H1 (cell line): ENCODE measurements at regions not wholly inside any gene's neighbourhood (a gene's known extent, or its start where the extent isn't known, plus 50 kb on each side); places are given as distances from the start of the nearest gene placed in this dataset.

Experiments
- CTCF ChIA-PET: fragments of 300-600 bp; sonication (Branson Sonifier 250); formaldehyde crosslinking; loops from one replicate; lab custom pipeline; 2021; ENCODE audit not compliant: partially characterized antibody; lab: Charles Lee
- POLR2A ChIA-PET: fragments of 300-600 bp; sonication (Branson Sonifier 250); formaldehyde crosslinking; loops from one replicate; lab custom pipeline; 2021; ENCODE audit warnings: inconsistent platforms; ENCODE audit not compliant: partially characterized antibody; lab: Charles Lee
- DNase-seq, 2 experiments: peaks; one replicate each; pipeline versions ENCODE4 v3.0.0 to v3.0.0-alpha.2; 2010 to 2022; ENCODE audit warnings: low spot score in 2 of 2, low read depth in 1 of 2, mixed read lengths in 1 of 2
- FAIRE-seq: peaks from 2 replicates; lab custom pipeline; 2011; peaks lifted over from hg19 to GRCh38; lab: Jason Lieb, UNC
- H2AFZ ChIP-seq: 2 replicates; pipeline ENCODE4 v1.8.1; 2012; ENCODE audit warnings: low read length, inconsistent platforms
- H2AK5ac ChIP-seq: 2 replicates; pipeline ENCODE4 v1.6.1; 2013; ENCODE audit warnings: low read depth, low read length
- H2BK120ac ChIP-seq: replicated peaks from 2 replicates; pipeline ENCODE3; 2013; ENCODE audit warnings: low read depth, low read length, inconsistent platforms
- H2BK12ac ChIP-seq: 2 replicates; pipeline ENCODE4 v1.6.1; 2013; ENCODE audit warnings: low read depth, low read length
- H2BK15ac ChIP-seq: 2 replicates; pipeline ENCODE4 v1.6.1; 2013; ENCODE audit warnings: low read length
- H2BK20ac ChIP-seq: 2 replicates; pipeline ENCODE4 v1.6.1; 2013; ENCODE audit warnings: low read length
- H2BK5ac ChIP-seq: 2 replicates; pipeline ENCODE4 v1.6.1; 2013; ENCODE audit warnings: low read depth, low read length
- H3K14ac ChIP-seq: 2 replicates; pipeline ENCODE4 v1.6.1; 2013; ENCODE audit warnings: inconsistent platforms; ENCODE audit not compliant: insufficient read length
- H3K18ac ChIP-seq: 2 replicates; pipeline ENCODE4 v1.6.1; 2013; ENCODE audit warnings: low read length; ENCODE audit errors: extremely low read depth
- H3K23ac ChIP-seq: 2 replicates; pipeline ENCODE4 v1.6.1; 2013; ENCODE audit warnings: inconsistent platforms; ENCODE audit not compliant: insufficient read length
- H3K23me2 ChIP-seq: 2 replicates; pipeline ENCODE4 v1.6.1; 2013; ENCODE audit warnings: low read depth, low read length
- H3K27ac ChIP-seq: 2 replicates; pipeline ENCODE4 v1.6.1; 2011; ENCODE audit warnings: low read depth, low read length, inconsistent platforms
- H3K27me3 ChIP-seq, 4 experiments: replicated peaks in 1 of 4; 1 replicate in 1 of 4; 2 replicates in 3 of 4; pipeline versions ENCODE4 v1.6.1 to v1.8.1; 2011 to 2013; ENCODE audit warnings: low read length in 3 of 4, mild to moderate bottlenecking in 3 of 4, inconsistent platforms in 2 of 4, mixed read lengths in 2 of 4, moderate library complexity in 1 of 4; ENCODE audit not compliant: control insufficient read depth in 3 of 4, insufficient read depth in 3 of 4; ENCODE audit errors: extremely low read depth in 1 of 4
- H3K36me3 ChIP-seq, 4 experiments: 2 replicates each; pipeline versions ENCODE4 v1.6.1 to v1.8.1; 2011 to 2013; ENCODE audit warnings: mild to moderate bottlenecking in 4 of 4, low read length in 3 of 4, moderate library complexity in 2 of 4, control low read depth in 1 of 4, inconsistent platforms in 1 of 4; ENCODE audit not compliant: insufficient read depth in 4 of 4, control insufficient read depth in 2 of 4
- H3K4ac ChIP-seq: replicated peaks from 2 replicates; pipeline ENCODE3; 2013; ENCODE audit warnings: low read length, low read depth, mixed read lengths, inconsistent platforms; ENCODE audit not compliant: insufficient read length
- H3K4me1 ChIP-seq, 4 experiments: replicated peaks in 1 of 4; 1 replicate in 1 of 4; 2 replicates in 3 of 4; pipeline versions ENCODE4 v1.6.1 to v1.8.1; 2011 to 2013; ENCODE audit warnings: low read length in 3 of 4, inconsistent platforms in 2 of 4, mixed read lengths in 1 of 4; ENCODE audit not compliant: insufficient read depth in 4 of 4, control insufficient read depth in 3 of 4
- H3K4me2 ChIP-seq, 2 experiments: 2 replicates each; pipeline versions ENCODE4 v1.6.1 to v1.8.1; 2011 to 2013; ENCODE audit warnings: low read depth in 2 of 2, low read length in 2 of 2, control low read depth in 1 of 2, inconsistent platforms in 1 of 2, mild to moderate bottlenecking in 1 of 2; ENCODE audit not compliant: insufficient read depth in 1 of 2
- H3K4me3 ChIP-seq, 4 experiments: fragments of 200-600, 300-600 bp in 1 of 4; sonication (generic), shearing (Covaris generic), sonication (Bioruptor Twin) in 1 of 4; 2 replicates each; pipeline versions ENCODE4 v1.5.1 to v1.8.1; 2011 to 2016; ENCODE audit warnings: low read length in 4 of 4, low read depth in 3 of 4, control low read depth in 2 of 4, inconsistent platforms in 2 of 4, mild to moderate bottlenecking in 2 of 4, mixed read lengths in 1 of 4, moderate library complexity in 1 of 4; ENCODE audit not compliant: insufficient read depth in 2 of 4; ENCODE audit errors: extremely low read depth in 1 of 4
- H3K56ac ChIP-seq: replicated peaks from 2 replicates; pipeline ENCODE3; 2013; ENCODE audit warnings: low read depth, mild to moderate bottlenecking, mixed read lengths, low read length, inconsistent platforms; ENCODE audit not compliant: insufficient read length
- H3K79me1 ChIP-seq: 2 replicates; pipeline ENCODE4 v1.6.1; 2013; ENCODE audit warnings: low read depth, low read length, control low read depth
- H3K79me2 ChIP-seq, 2 experiments: 2 replicates each; pipeline versions ENCODE4 v1.6.1 to v1.8.1; 2012 to 2013; ENCODE audit warnings: low read length in 2 of 2, mild to moderate bottlenecking in 2 of 2, inconsistent platforms in 1 of 2; ENCODE audit not compliant: insufficient read depth in 2 of 2, control insufficient read depth in 1 of 2
- H3K9ac ChIP-seq, 4 experiments: replicated peaks in 1 of 4; 1 replicate in 1 of 4; 2 replicates in 3 of 4; pipeline versions ENCODE4 v1.6.1 to v1.8.1; 2011 to 2013; ENCODE audit warnings: low read depth in 3 of 4, low read length in 3 of 4, control low read depth in 2 of 4, mild to moderate bottlenecking in 2 of 4, moderate library complexity in 2 of 4, inconsistent platforms in 1 of 4; ENCODE audit errors: extremely low read depth in 1 of 4
- H3K9me3 ChIP-seq, 2 experiments: 2 replicates each; pipeline versions ENCODE4 v1.6.1 to v1.8.1; 2012 to 2013; ENCODE audit warnings: mild to moderate bottlenecking in 2 of 2, moderate library complexity in 2 of 2, control low read depth in 1 of 2, inconsistent platforms in 1 of 2, low read depth in 1 of 2, low read length in 1 of 2, mixed read lengths in 1 of 2; ENCODE audit not compliant: insufficient read depth in 2 of 2
- H4K20me1 ChIP-seq, 2 experiments: replicated peaks in 1 of 2; 2 replicates each; pipeline versions ENCODE3 to v1.8.1; 2011 to 2013; ENCODE audit warnings: inconsistent platforms in 2 of 2, low read length in 2 of 2, mild to moderate bottlenecking in 1 of 2; ENCODE audit not compliant: insufficient read depth in 2 of 2, control insufficient read depth in 1 of 2
- H4K5ac ChIP-seq: 2 replicates; pipeline ENCODE4 v1.6.1; 2013; ENCODE audit warnings: low read length, low read depth, mixed read lengths, inconsistent platforms; ENCODE audit not compliant: insufficient read length
- H4K8ac ChIP-seq: 2 replicates; pipeline ENCODE4 v1.8.0; 2013; ENCODE audit warnings: mild to moderate bottlenecking, moderate library complexity, low read length, inconsistent platforms; ENCODE audit not compliant: insufficient read depth; ENCODE audit errors: extremely low read depth
- H4K91ac ChIP-seq: replicated peaks from 2 replicates; pipeline ENCODE3; 2013; ENCODE audit warnings: low read length, mixed read lengths, inconsistent platforms; ENCODE audit not compliant: insufficient read length
- ATF3 ChIP-seq: IDR thresholded peaks from 2 replicates; pipeline ENCODE4 v1.6.1; 2011; ENCODE audit warnings: low read depth, mild to moderate bottlenecking, low read length; ENCODE audit not compliant: insufficient read depth
- BRCA1 ChIP-seq: IDR thresholded peaks from 2 replicates; pipeline ENCODE4 v1.6.1; 2012; ENCODE audit warnings: low read depth, low read length, improper control_type of control experiment
- CBX5 ChIP-seq: fragments of 300-800, 300-1000 bp; sonication (generic); IDR thresholded peaks from 2 replicates; pipeline ENCODE4 v1.7.1; 2016; ENCODE audit warnings: antibody characterized with exemption, low read length, low read depth
- CHD1 ChIP-seq: IDR thresholded peaks from 2 replicates; pipeline ENCODE4 v1.6.1; 2012; ENCODE audit warnings: low read depth, low read length, improper control_type of control experiment
- CHD2 ChIP-seq: IDR thresholded peaks from 2 replicates; pipeline ENCODE4 v1.6.1; 2012; ENCODE audit warnings: low read length, improper control_type of control experiment
- CTBP2 ChIP-seq: IDR thresholded peaks from 2 replicates; pipeline ENCODE4 v1.7.0; 2011; ENCODE audit warnings: borderline replicate concordance, mild to moderate bottlenecking, moderate library complexity, mixed read lengths, low read length; ENCODE audit not compliant: insufficient read depth, insufficient read length
- HDAC6 ChIP-seq: IDR thresholded peaks from one replicate; pipeline ENCODE4 v1.7.1; 2012; ENCODE audit warnings: low read depth, mild to moderate bottlenecking, inconsistent platforms, low read length, moderate library complexity
- JUN ChIP-seq: IDR thresholded peaks from 2 replicates; pipeline ENCODE4 v1.6.1; 2011; ENCODE audit warnings: low read depth, mild to moderate bottlenecking, improper control_type of control experiment, low read length
- MAX ChIP-seq: IDR thresholded peaks from 2 replicates; pipeline ENCODE4 v1.6.1; 2012; ENCODE audit warnings: inconsistent platforms
- SIN3A ChIP-seq, 2 experiments: IDR thresholded peaks in 1 of 2; conservative IDR thresholded peaks in 1 of 2; 2 replicates each; pipeline ENCODE4 v1.6.1; 2011 to 2012; ENCODE audit warnings: low read length in 2 of 2, improper control_type of control experiment in 1 of 2, low read depth in 1 of 2, mild to moderate bottlenecking in 1 of 2
- SIX5 ChIP-seq: IDR thresholded peaks from 2 replicates; pipeline ENCODE4 v1.6.1; 2011; ENCODE audit warnings: mild to moderate bottlenecking, low read depth, low read length
- TAF7 ChIP-seq: optimal IDR thresholded peaks from 2 replicates; pipeline ENCODE3; 2011; ENCODE audit warnings: low read depth, mild to moderate bottlenecking, inconsistent platforms, low read length, moderate library complexity, borderline replicate concordance
- TBP ChIP-seq: IDR thresholded peaks from 2 replicates; pipeline ENCODE4 v1.6.1; 2011; ENCODE audit warnings: low read depth, low read length, improper control_type of control experiment
- TEAD4 ChIP-seq: IDR thresholded peaks from 2 replicates; pipeline ENCODE4 v1.6.1; 2012; ENCODE audit warnings: low read depth, low read length, inconsistent platforms, mixed read lengths
- ZNF274 ChIP-seq: IDR thresholded peaks from 2 replicates; pipeline ENCODE4 v1.7.0; 2012; ENCODE audit warnings: low read length, borderline replicate concordance; ENCODE audit errors: extremely low read depth
- WGBS, 2 experiments: shearing (Covaris generic) in 1 of 2; methylation state at CpG; one replicate each; pipeline versions ENCODE4 v1.1.6 to v1.1.7; 2013 to 2015; ENCODE audit warnings: low lambda C conversion rate in 2 of 2, mixed read lengths in 2 of 2, inconsistent platforms in 1 of 2, low coverage in 1 of 2, missing lambda C conversion rate in 1 of 2; ENCODE audit not compliant: insufficient replicate concordance in 2 of 2, insufficient coverage in 1 of 2, insufficient read length in 1 of 2; ENCODE audit errors: extremely low coverage in 1 of 2, missing lambda C conversion rate in 1 of 2; 5-methylcytosine and 5-hydroxymethylcytosine counted together

- Histone ChIP-seq H3K4me2 (no peak overlapping the region), H3K9me3 (no peaks in the 10 kb centered on the region), H3K23ac (no peak overlapping the region), H3K18ac (no peak overlapping the region), H2BK120ac (no peak overlapping the region), H3K23me2 (no peaks in the 10 kb centered on the region; the same call in 1 of the 2 replicates), H3K4ac (no peak overlapping the region), H4K5ac (no peak overlapping the region), H3K9ac (no peak overlapping the region), H3K36me3 (no peaks in the 10 kb centered on the region), H4K20me1 (no peaks in the 10 kb centered on the region), H2BK15ac (no peak overlapping the region), H2AFZ (no peak overlapping the region), H3K27me3 (no peaks in the 10 kb centered on the region), H2BK12ac (no peak overlapping the region), H2BK5ac (no peak overlapping the region), H3K4me3 (no peak overlapping the region), H3K79me2 (no peaks in the 10 kb centered on the region), H4K8ac (no peak overlapping the region), H3K79me1 (no peaks in the 10 kb centered on the region), H3K4me1 (no peaks in the 10 kb centered on the region), H4K91ac (no peak overlapping the region), H3K27ac (no peak overlapping the region), H3K56ac (no peak overlapping the region), H2BK20ac (no peak overlapping the region), H2AK5ac (no peak overlapping the region), H3K14ac (no peak overlapping the region)
- FAIRE-seq, result no peak
- ChIA-PET POLR2A (no interaction called here), CTCF (interaction anchor here (0.6 kb wide), 1 partner anchor 11 kb away, joined by 3 read pairs; no protein-coding TSS in a partner anchor)
- 91% methylated on average over 5 of the region's 5 CpGs; no CpG with 5 or more reads in 1 of the 2 experiments for WGBS, 2 experiments
- TF ChIP-seq CTBP2 (no peak), BRCA1 (no peak), MAX (no peak), CBX5 (no peak), TEAD4 (no peak), TBP (no peak), JUN (no peak), SIX5 (no peak), ZNF274 (no peak), CHD1 (no peak), TAF7 (no peak), ATF3 (no peak), SIN3A (conservative IDR thresholded peaks at IDR 0.05 in 1 of 2, IDR thresholded peaks at IDR 0.05 in 1 of 2; ENCODE audit: low read depth in 1 of 2, low read length in 2 of 2) (no peak), HDAC6 (no peak), CHD2 (no peak)
- DNase-seq, result no peak
These were observed 223.3 kb downstream of the METTL4 start for GRCh38 chr18:2348003-2348402.
